ENCODE measurements at regions not wholly inside any gene's neighbourhood (a gene's known extent, or its start where the extent isn't known, plus 50 kb on each side); places are given as distances from the start of the nearest gene placed in this dataset.

- TF ChIP-seq CTCF (IDR thresholded peaks at IDR 0.05 in 4 of 5, conservative IDR thresholded peaks at IDR 0.05 in 1 of 5): no peak
- TF ChIP-seq POLR2A (IDR thresholded peaks at IDR 0.05): no peak
Measured at GRCh38 chr1:178637841-178638240, 87.2 kb upstream of the RALGPS2 start.

Measured in gastrocnemius medialis (tissue), 4 donors.